Neural progenitor cell (in vitro differentiated cells): ENCODE measurements at regions not wholly inside any gene's neighbourhood (a gene's known extent, or its start where the extent isn't known, plus 50 kb on each side); places are given as distances from the start of the nearest gene placed in this dataset.

Experiments
- CTCF ChIP-seq: fragments of 200-600 bp; sonication (generic); IDR thresholded peaks from 2 replicates; pipeline ENCODE4 v1.5.1; 2017; ENCODE audit warnings: antibody characterized with exemption, mild to moderate bottlenecking
- EZH2 ChIP-seq: fragments of 200-600 bp; sonication (generic); IDR thresholded peaks from 2 replicates; pipeline ENCODE4 v1.6.1; 2017; ENCODE audit warnings: antibody characterized with exemption, mild to moderate bottlenecking, moderate library complexity
- EZH2phosphoT487 ChIP-seq: fragments of 200-600 bp; sonication (generic); IDR thresholded peaks from 2 replicates; pipeline ENCODE4 v1.6.1; 2017; ENCODE audit warnings: antibody characterized with exemption

DNA sequence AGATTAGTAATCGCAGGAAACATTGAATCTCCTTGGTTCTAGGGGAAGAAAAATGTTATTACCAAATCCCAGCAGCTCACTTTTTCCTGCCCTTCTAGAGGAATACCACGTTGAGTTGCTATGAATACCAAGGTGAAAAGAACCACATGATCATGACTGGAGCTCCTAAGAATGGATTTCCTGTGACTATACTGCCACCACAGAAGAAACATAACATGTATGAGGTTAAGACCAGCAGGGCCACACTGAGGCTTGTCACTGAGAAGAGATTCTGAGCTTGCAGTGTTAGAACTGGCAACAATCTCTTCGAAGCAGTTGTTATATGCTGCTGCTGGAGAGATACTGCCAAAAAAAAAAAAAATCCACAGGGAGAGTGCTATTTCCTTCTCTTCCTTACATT lies 1235.3 kb downstream of the FSTL5 start:
- TF ChIP-seq CTCF (no peak), EZH2 (no peak), EZH2phosphoT487 (no peak)
